ENCODE measurements at regions not wholly inside any gene's neighbourhood (a gene's known extent, or its start where the extent isn't known, plus 50 kb on each side); places are given as distances from the start of the nearest gene placed in this dataset.
"Not testable (repeated sequence)": the region's sequence is repeated elsewhere in the genome, so short reads cannot be mapped to it uniquely, and the experiment has no call there.

DNA sequence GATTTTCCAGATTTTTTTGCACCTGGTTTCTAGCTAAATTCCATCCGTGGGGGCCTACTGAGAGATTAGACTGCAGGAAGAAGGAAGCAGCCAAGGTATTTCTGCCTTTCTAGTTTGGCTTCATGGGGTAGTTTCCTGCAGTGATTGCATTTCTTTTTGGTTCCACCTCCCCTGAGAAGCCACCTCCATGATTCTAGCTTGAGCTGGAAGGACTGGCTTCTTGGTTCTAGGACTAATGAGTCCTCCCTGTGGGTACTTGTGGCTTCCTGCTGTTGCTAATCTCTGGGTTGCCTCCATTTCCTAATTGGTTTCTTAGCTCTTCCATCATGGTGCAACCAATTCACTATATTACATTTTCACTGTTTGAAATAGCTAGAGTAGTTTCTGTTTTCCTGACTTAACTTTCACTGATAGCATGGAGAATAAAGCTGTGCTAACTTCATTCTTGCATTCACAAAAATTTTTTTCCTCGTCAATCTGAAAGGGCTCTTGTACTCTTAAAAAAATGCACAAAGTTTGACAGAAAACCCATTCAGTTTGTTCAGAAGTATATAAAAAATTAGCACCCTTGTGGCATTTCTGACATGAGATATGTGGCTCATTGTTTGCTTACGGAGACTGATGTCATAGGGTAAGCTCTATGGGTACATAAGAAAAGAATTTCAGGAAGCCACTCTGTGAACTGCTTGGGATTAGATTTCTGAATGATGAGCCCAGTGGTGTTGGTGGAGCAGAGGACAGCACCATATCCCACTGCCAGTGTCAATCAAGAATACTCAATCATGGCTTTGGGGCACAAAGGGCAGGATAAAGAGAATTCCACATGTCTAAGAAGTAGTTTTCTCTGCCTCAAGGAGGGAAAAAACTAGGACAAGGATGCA, 242.8 kb upstream of the RBMS1 start:
- no peak for DNase-seq

GRCh38 chr2:160737247-160737646, 243.6 kb upstream of the RBMS1 start:
- DNase-seq, result no peak

GRCh38 chr2:160741271-160741670, 247.7 kb upstream of the RBMS1 start:
- no peak for DNase-seq

DNA sequence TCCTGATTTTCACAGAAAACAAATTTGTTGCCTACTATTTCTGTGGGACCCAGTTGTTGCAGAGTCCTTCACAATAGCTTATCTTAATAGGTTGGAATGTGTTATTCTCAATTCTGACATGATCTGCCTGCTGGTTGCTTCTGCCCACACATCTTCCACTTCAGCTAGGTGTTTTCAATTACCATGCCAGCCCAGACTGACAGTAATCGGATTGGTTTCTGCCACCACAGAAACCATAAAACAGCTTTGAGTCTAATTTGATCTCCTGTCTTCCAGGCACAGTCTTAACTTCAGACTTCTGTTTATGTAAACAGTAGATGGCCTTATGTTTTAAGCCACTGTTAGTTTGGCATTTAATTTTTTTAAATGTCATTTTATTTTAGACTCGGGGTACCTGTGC, 248.2 kb upstream of the RBMS1 start:
- no peak for DNase-seq

DNA sequence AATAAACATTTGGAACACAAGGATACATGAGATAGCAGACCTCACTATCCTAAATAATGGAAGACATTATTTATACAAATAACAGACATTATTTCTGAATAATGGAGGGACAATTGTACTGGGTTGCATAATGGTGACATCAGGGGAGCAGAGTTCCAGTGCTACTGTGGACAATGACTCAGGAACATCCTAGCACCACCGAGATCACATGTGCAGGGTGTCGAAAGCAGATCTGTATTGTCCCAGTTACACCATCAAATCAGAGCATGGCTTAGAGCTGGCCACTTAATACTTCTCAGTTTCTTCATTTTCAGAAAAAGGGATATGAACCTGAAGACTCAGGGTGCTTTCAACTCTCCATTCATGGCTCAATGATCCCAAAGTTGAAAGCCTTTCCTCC, 249.1 kb upstream of the RBMS1 start:
- no peak for DNase-seq

- no peak for DNase-seq
Measured at GRCh38 chr2:160747501-160748170, 254.0 kb upstream of the RBMS1 start.

DNA sequence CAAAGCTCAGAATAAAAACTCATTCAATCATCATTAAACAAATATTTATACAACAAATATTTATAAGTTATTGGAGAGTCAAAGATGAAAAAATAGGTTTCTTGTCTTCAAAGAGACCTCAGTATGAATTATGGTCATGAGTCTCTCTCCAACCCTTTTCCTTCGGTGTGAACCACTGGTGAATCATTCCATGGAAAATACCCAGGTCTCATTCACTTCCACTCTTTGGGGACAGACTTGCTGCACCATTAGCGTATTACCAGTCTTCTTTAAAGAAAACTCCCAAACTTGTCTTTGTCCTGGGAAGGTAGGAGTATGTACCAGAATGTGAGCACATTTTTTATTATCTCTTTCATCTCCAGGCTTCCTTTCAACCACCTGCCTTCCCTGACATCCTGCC, 257.4 kb upstream of the RBMS1 start:
- no peak for DNase-seq

DNA sequence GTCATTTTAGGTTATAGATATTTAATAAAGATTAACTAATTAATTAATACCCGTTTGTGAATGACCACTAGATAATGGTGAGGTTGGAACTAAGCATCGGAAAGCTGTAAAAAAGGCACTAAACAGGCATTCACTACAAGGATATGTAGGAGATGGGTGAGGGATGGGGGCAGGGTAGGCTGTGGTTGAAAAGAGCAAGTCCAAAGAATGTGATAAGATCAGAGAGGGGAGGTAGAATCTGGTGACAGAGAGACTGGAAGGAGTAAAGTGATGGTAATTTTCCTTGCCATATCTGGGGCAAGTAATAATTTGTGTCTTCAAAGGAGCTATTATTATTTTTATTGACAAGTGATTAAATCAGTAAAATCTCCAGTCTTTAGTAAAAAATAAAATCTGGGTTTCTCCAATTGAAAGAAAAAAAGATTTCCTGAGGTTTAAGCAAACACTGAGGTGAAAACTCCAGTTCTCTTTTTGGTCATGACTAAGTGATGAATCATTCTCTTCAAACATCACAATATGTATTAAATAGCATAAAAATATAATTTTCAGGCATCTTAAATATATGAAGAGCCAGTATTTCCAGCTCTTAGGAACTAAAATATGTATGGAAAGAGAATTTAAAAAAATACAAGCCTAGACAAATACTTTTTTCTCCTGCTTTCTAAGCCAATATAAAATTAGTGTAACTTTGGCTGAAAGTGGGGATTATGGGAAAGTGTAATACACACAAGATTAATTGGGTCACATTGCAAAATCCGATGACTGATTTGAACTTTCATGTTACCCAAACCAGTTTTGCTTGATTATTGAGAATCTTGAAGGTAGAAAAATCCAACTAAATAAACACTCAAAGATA, 259.1 kb upstream of the RBMS1 start:
- DNase-seq, result no peak

- DNase-seq, result no peak
Measured at GRCh38 chr2:160753331-160753654, 259.7 kb upstream of the RBMS1 start.

- DNase-seq, result no peak
Measured at GRCh38 chr2:160753960-160754359, 260.4 kb upstream of the RBMS1 start.

DNA sequence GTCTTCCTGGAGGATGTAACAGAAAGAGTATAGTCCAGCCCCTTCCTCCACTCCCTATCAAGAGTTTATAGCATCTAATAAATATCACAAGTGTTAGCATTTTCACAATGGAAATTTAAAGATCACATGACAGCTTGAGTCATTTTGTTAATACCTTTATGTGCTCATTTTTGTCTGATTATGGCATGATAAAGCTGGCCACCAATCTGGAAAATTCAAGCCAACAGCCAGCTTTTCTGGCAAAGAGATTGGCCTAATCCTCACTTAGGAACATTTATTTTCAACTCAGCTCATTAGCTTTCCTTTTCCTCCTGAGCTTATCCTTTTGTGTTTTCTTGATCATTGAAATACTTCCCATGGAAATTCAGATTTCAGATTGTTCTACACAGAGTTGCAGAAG, 262.9 kb upstream of the RBMS1 start:
- no peak for DNase-seq

- not testable (repeated sequence) for DNase-seq
Measured at GRCh38 chr2:160762493-160763128, 269.0 kb upstream of the RBMS1 start.

DNA sequence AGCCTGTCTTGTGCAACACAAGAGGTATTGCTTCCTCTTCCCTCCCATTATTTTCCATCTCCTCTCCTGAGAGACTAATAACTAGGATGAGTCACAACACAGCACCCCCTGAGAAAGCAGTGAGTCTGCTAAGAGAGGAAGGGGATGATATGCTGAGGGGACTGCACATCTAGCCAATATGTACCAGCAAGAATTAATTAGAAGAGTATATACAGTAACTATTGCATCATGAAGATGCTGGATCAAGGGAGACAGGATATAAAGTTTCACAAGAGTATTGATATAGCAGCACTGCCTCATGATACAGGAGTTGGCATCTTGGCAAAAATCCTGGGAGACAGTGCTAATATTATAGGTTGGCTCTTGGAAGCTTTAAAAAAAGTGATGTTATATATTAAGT, 289.9 kb upstream of the RBMS1 start:
- DNase-seq, result no peak

DNA sequence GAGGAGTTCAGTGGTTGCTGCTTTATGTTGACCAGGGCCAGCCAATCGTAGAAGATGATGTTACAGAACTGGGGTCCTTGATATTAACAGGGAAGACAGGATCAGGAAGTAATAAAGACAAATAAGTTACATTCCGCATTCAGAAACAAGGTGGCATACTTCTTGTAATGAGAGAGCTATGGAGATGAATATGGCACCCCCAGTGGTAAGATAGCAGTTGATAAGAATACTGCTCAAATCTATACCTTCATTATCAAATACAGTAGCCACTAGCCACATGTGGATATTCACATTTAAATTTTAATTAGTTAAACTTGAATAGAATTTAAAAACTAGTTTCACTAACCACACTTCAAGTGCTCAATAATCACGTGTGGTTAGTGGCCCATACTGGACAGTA, 290.4 kb upstream of the RBMS1 start:
- no peak for DNase-seq

GRCh38 chr2:160790738-160791137, 297.1 kb upstream of the RBMS1 start:
- DNase-seq, result no peak

DNA sequence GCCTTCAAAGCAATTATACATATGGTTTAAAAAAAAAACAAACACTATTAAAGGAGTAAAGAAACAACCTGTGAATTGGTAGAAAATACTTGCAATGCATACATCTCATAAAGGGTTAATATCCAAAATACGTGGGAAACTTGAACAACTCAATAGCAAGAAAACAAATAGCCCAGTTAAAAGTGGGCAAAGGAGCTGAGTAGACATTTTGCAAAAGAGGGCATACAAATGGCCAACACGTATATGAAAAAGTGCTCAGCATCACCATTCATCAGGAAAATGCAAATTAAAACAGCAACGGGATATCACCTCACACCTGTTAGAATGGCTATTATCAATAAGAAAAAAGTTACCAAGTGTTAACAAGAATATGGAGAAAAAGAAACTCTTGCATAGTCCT, 298.3 kb upstream of the RBMS1 start:
- no peak for DNase-seq

DNA sequence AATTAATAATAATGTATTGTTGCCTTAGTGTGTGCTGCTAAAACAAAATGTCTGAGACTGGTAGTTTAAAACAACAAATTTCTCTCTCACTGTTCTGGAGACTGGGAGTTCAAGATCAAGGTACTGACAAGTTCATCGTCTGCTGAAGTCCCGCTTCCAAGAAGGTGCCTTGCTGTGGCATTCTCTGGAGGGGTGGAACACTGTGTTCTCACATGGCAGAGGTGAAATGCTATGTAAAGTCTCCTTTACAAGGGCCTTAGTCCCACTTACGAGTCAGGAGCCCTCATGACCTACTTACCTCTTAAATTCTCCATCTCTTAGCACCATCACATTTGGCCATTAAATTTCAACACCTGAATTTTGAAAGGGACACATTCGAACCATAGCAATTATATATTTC, 299.2 kb upstream of the RBMS1 start:
- DNase-seq, result no peak

DNA sequence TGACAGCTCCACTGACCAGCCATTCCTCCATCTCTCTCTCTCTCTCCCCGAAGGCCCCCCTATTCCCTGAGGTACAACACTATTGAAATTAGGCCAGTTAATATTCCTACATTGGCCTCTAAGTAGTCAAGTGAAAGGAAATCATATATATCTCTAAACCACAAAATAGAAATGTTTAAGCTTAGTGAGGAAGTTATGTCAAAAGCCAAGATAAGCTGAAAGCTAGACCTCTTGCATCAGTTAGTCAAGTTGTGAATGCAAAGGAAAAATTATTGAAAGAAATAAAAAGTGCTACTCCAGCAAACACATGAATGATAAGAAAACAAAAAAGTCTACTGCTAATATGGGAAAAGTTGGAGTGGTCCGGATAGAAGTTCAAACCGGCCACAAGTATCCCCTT, 301.3 kb upstream of the RBMS1 start:
- no peak for DNase-seq

DNA sequence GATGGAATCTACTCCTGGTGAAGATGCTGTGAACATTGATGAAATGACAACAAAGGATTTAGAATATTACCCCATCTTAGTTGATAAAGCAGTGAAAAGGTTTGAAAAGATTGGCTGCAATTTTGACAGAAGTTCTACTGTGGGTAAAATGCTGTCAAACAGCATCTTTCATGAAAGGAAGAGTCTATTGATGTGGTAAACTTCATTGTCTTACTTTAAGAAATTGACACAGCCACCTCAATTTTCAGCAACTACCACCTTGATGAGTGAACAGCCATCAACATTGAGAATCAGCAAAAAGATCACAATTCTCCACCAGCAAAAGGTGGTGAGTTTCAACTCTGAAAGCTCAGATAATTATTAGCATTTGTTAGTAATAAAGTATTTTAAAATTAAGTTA, 310.3 kb upstream of the RBMS1 start:
- DNase-seq, result no peak

GRCh38 chr2:160810406-160810805, 316.8 kb upstream of the RBMS1 start:
- DNase-seq, result no peak

- DNase-seq, result no peak
Measured at GRCh38 chr2:160812830-160813505, 319.4 kb upstream of the RBMS1 start.

DNA sequence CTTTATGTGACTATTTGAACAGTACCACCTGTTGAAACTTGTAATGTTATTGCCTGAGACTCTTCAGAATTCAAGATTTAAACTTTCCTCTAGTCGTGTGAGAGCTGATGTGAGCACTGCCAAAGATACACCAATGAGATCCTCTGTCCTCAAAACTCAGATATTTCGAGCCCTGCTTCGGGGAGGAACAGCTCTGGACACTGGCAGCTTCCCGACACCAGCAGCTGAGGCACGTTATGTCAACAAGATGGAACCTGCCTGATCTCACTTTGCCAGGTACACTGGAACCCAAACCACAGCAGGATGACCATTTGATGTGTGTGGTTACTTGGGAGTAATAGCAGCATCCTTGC, 319.9 kb upstream of the RBMS1 start:
- no peak for DNase-seq
